ENCODE measurements at regions not wholly inside any gene's neighbourhood (a gene's known extent, or its start where the extent isn't known, plus 50 kb on each side); places are given as distances from the start of the nearest gene placed in this dataset.

GRCh38 chr17:77425348-77425747, 284.6 kb downstream of the SEC14L1 start:
- TF ChIP-seq POLR2AphosphoS5 (IDR thresholded peaks at IDR 0.05; ENCODE audit: low read depth, low read length) (no peak), POLR2A (IDR thresholded peaks at IDR 0.05; ENCODE audit: low read depth, low read length) (no peak), TAF1 (IDR thresholded peaks at IDR 0.05; ENCODE audit: low read depth, low read length) (no peak), PAX5 (IDR thresholded peaks at IDR 0.05; ENCODE audit: insufficient read depth, low read length, severe bottlenecking) (no peak), SPI1 (IDR thresholded peaks at IDR 0.05; ENCODE audit: low read depth, low read length) (no peak)
